NCI-H1930 (cell line): ENCODE measurements at regions not wholly inside any gene's neighbourhood (a gene's known extent, or its start where the extent isn't known, plus 50 kb on each side); places are given as distances from the start of the nearest gene placed in this dataset.

Experiments used
- DNase-seq, 2 experiments: peaks; one replicate each; lab custom pipeline; 2025; lab: John Stamatoyannopoulos, UW

- no peak for DNase-seq
Measured at GRCh38 chr5:2603272-2603575, 148.3 kb downstream of the IRX2 start.

- DNase-seq = no peak
Measured at GRCh38 chr5:2602451-2603271, 148.8 kb downstream of the IRX2 start.

- DNase-seq = no peak
Measured at GRCh38 chr5:2598503-2598902, 153.0 kb downstream of the IRX2 start.

- no peak for DNase-seq
Measured at GRCh38 chr5:2594701-2595100, 156.8 kb downstream of the IRX2 start.

- DNase-seq = no peak
Measured at GRCh38 chr5:2592766-2593165, 158.7 kb downstream of the IRX2 start.

- DNase-seq = no peak
Measured at GRCh38 chr5:2591777-2592453, 159.6 kb downstream of the IRX2 start.

GRCh38 chr5:2588850-2589501 lies 162.5 kb downstream of the IRX2 start:
- no peak for DNase-seq

- no peak for DNase-seq
Measured at GRCh38 chr5:2587189-2588031, 164.1 kb downstream of the IRX2 start.

GRCh38 chr5:2586016-2586715 lies 165.3 kb downstream of the IRX2 start:
- DNase-seq = no peak

- no peak for DNase-seq
Measured at GRCh38 chr5:2584579-2585269, 166.8 kb downstream of the IRX2 start.

- no peak for DNase-seq
Measured at GRCh38 chr5:2582507-2582906, 169.0 kb downstream of the IRX2 start.

GRCh38 chr5:2582106-2582505 lies 169.4 kb downstream of the IRX2 start:
- no peak for DNase-seq

GRCh38 chr5:2581418-2581817 lies 170.1 kb downstream of the IRX2 start:
- DNase-seq = no peak

GRCh38 chr5:2579126-2579525 lies 172.4 kb downstream of the IRX2 start:
- peak in 1 of 2 experiments; percentile 27 for DNase-seq

GRCh38 chr5:2577312-2578036 lies 174.0 kb downstream of the IRX2 start:
- no peak for DNase-seq

- DNase-seq = no peak
Measured at GRCh38 chr5:2576823-2577222, 174.7 kb downstream of the IRX2 start.

GRCh38 chr5:2575871-2576270 lies 175.6 kb downstream of the IRX2 start:
- DNase-seq = no peak

- DNase-seq = no peak
Measured at GRCh38 chr5:2575292-2575691, 176.2 kb downstream of the IRX2 start.

- DNase-seq = no peak
Measured at GRCh38 chr5:2574155-2574554, 177.3 kb downstream of the IRX2 start.

GRCh38 chr5:2570586-2570985 lies 180.9 kb downstream of the IRX2 start:
- no peak for DNase-seq
